ENCODE measurements at regions not wholly inside any gene's neighbourhood (a gene's known extent, or its start where the extent isn't known, plus 50 kb on each side); places are given as distances from the start of the nearest gene placed in this dataset.

DNA sequence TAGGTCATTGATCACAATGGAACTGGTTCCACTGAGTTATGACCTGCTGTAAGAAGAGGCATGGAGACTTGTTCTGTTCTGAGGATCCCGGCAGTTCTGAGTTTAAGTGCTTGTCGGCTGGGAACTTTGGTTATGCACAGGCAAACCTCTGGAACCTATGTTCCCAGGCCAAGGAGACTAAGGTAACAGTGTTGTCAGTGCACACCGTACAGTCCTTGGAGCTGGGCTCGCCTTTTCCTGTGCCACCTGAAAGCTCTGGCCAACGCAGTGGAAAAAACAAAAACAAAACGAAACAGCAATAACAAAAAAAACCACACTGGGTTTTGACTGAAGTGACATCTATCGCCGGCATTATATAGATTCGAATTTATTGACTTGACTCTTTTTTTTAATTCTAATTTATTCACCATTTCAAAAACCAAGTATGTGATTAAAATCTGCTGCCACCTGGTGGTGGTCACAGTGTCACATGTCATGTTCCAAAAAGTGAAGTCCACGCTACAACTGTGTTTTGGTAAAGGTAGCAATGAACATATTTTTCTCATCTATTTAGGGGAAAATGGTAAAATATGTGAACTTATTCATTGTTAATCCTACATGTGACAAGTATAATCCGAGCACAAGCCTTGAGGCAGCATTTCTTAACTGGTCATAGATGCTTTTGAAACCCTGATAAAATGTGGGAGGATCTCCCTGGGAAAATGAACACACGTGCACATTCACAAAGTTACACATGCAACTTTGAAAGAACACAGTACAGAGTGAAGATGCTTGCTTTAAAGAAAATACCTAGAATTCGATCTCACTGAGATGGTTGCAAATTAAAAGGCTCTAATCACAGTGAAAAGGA lies 113.8 kb upstream of the PPP2R2D start:
- intact Hi-C loops (cut with micrococcal nuclease), result no loop called here

DNA sequence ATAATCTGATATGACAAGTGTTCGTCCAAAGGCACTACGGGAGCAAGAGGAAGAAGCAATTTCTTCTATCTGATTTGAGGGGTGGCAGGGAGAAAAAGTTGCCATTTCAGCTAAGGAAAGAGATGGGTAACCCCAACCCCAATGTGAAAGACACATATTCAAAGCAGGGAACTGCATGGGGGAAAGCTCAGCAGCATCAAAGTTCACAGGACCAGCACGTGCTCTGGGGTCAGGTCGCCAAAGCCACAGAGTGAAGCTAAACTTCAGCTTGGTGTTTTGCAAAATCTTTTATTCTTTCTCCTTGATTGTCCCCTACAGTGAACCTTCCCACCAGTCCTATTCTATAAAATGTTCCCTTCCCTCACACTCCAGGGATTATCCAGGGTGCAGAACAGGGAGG lies 112.8 kb upstream of the PPP2R2D start:
- intact Hi-C loops (cut with micrococcal nuclease), result no loop called here

DNA sequence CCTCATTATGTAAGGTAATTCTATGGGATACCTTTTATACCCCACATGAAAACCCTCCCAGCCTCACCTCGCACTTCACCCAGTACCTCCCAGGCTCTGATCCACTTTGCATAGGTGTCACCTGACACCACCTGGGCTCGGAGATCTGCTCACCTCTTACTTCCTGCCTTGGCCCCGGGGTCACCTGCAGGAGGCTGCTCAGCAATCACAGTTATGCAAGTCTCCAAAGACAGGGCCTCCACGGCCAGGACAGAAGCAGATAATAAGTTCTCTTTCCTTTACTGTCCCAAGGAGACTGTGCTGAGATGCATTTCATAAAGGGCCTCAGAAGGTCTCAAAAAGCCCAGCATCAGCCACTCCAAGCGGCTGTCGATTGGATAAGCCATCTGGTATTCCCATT lies 112.4 kb upstream of the PPP2R2D start:
- intact Hi-C loops (cut with micrococcal nuclease), result no loop called here

DNA sequence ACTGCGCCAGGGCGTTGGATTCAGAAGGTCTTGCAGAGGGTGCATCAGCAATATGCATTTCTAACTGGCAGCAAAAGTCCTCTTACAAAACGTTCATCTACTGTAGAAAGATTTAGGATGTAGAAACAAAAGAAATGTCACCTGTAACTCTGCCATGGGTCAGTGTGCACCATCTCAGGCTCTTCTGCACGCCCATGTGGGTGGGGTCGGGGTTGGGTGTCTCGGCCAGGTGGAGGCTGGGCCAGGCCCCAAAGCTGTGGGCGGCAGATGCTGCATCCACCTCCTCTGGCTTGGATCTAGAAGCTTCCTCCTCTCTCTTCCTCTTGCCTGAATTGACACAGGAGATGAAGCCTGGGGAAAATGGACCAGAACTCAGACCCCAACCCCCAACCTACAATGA lies 111.3 kb upstream of the PPP2R2D start:
- intact Hi-C loops (cut with micrococcal nuclease), result no loop called here

DNA sequence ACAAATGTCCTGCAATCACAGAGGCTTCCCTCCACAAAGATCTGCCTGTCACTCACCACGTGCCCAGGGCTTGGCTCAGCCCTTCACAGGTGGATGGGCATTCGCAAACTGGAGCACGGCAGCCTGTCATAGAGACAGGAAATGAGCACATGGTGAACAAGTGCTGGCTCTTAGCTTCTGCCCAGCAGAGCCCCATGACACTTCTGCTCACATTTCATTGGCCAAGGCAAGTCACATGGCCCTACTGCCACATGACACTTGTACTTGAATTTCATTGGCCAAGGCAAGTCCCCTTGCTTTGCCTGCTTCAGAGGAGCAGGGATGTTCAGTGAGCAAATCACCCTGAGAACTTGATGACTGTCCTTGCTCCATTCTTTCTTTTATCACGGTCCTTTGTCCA lies 110.8 kb upstream of the PPP2R2D start:
- intact Hi-C loops (cut with micrococcal nuclease), result no loop called here

DNA sequence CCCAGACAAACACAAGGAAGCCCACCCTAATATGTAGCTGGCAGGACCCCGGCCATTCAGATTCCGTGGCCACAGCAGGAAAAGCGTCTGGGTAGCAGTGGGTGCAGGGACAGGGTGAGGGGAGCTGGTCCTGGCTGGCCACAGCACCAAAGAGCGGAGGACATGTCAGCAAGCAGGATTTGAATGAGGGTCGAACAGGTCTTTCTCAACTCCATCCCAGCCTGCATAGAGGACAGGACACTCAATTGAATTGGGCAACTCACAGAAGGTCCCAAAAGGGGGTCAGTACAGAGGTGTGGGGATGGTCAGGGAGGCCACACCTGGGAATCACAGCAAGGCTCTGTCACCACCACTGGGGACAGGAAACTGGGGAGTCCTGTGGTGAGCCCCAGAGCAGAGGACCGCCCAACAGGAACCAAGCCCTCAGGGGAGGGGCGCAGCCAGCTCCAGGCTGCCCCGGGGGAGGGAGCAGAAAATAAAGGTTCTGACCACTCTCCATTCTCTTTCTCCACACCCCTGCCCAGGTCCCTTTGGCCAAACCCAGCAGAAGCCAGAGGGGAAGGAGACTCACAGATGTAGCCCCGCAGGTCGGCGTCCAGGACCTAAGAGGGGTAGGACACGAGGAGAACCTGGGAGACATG lies 108.7 kb upstream of the PPP2R2D start:
- intact Hi-C loops (cut with micrococcal nuclease), result no loop called here

DNA sequence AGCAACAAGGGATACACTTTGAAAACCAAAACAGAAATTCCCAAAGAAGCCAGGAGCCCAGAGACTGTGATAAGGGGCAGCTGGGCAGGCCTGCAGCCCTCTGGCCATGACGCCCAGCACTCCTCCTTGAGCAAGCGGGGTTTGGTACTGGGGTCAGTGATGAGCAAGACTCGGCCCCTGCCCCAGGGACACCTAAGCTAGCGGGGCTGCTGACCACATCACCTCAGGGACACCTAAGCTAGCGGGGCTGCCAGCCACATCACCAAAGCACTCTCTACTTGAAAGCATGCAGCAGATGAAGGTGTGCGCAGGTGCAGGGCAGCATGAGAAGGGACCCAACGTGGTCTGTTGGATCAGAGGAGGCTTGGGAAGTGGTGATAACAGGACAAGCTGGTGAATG lies 108.0 kb upstream of the PPP2R2D start:
- intact Hi-C loops (cut with micrococcal nuclease), result no loop called here

DNA sequence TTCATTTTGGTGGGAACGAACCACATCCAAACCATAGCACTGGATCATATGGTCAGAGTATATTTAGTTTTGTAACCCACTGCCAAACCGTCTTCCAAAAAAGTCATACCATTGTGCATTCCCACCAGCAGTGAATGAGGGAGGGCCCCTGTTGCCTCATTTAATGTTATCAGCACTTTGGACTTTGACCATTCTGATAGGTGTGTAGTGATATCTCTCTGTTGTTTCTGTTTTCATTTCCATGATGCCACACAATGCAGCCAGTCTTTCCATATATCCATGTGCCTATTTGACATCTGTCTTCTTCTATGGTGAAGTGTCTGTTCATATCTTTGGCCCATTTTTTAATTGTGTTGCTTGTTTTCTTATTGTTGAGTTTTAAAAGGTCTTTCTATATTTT lies 105.0 kb upstream of the PPP2R2D start:
- intact Hi-C loops (cut with micrococcal nuclease), result no loop called here

DNA sequence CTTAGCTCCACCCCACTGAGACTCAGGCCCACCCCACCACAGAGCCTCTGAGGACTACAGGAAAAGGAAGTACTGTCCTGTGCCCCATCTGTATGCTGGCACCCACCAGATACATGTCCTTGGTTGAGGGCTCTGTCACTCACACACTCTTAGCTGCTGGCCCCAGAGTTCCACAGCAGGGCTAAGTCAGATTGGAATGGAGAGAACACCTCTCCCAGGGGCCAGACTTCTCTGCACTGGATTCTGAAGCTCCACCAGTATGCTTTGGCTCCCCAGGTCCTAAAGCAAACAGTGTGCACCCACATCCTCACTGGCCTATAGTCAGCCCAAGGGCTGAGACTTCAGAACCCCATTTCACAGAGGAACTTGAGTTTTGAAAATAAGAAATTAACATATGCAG lies 103.2 kb upstream of the PPP2R2D start:
- intact Hi-C loops (cut with micrococcal nuclease), result no loop called here

DNA sequence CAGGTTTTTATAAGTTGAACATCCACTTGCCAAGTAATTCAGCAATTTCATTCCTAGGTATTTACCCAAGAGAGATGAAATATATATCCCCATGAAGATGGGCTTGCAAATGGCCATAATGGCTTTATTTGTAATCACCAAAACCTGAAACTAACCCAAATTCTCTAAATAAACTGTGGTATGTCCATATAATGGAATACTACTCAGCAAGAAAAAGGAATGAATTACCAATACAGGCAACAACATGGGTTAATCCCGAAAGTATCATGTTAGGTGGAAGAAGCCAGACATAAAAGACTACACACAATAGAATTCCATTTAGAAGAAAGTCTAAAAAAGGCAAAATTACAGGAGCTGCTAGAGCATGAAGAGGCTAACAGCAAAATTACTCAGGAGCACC lies 101.4 kb upstream of the PPP2R2D start:
- intact Hi-C loops (cut with micrococcal nuclease), result no loop called here

DNA sequence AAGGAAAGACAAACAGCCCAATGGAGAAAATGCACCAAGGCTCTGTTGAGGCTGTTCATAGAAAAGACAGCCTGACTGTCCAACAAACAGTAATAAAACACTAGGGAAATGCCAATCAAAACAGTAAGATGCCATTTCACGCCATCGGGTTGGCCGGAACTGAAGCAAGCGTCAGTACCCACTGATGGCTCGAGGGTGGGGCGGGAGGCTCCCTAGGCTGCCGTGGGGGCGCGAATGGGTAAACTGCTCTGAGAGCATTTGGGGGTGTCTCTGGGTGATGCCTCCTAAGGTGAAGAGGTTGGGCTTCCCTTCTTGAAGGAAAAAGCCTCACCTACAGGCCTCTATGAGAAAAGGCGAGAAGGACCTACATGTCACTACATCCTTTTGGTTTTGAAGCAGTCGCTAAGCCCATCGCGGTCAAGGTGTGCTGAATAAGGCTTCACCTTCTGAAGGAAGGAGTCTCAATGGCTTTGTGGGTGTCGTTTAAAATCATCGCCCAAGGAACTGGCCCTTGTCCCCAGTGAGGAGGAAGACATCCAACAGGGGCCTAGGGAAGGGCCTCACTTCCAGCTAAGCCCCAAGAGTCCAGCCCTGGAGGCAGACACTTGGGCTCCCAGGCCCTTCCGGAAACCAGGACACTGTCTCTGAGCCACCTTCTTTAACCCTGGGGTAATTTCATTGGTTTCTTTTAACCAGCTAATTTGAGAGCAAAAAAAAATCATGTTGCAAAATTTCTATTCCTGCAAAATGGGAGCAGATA lies 98.5 kb upstream of the PPP2R2D start:
- intact Hi-C loops (cut with micrococcal nuclease), result no loop called here

DNA sequence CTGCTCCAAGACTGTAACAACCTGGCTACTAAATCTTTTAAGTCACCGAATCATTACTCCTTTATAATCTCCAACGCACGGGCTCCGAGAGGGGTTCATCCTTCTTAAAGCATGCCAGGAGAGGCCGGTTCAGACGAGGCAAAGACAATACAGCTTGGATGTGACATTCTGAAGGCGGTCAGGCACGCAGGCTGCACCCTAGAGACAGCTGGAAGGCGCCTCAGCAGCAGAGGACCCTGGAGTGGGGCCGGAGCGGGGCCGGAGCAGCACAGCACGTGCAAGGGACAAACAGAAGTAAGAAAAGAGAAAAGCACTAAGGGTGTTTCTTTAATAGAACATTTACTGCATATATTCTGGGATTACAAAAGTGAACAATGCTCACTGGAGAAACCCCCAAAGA lies 97.8 kb upstream of the PPP2R2D start:
- intact Hi-C loops (cut with micrococcal nuclease), result no loop called here

DNA sequence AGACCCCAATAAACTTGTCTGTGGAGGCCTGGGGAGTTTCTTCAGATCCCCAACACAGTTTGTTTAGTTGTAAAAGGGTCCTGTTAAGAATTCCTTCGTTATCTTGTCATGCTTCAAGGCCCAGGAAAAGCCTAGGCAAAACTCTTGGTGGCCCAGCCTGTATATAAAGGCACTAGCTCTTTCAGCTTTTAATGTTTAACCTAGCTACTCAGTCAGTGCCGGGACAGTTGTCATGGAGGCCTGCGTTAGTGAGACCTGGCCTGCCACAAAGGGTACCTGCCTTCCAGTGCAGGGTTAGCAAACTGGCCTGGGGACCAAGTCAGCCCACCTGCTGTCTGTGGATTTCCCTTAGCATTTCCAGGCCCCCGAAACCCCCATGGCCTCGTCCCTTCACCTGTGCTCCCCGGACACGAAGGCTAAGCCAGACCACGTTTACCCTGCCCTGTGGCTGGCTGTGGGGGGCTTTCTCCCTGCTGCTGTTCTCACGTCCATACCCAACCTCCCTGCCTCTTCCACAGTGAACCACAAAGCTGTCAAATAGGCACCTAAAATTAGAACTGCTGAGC lies 96.9 kb upstream of the PPP2R2D start:
- intact Hi-C loops (cut with micrococcal nuclease), result no loop called here

DNA sequence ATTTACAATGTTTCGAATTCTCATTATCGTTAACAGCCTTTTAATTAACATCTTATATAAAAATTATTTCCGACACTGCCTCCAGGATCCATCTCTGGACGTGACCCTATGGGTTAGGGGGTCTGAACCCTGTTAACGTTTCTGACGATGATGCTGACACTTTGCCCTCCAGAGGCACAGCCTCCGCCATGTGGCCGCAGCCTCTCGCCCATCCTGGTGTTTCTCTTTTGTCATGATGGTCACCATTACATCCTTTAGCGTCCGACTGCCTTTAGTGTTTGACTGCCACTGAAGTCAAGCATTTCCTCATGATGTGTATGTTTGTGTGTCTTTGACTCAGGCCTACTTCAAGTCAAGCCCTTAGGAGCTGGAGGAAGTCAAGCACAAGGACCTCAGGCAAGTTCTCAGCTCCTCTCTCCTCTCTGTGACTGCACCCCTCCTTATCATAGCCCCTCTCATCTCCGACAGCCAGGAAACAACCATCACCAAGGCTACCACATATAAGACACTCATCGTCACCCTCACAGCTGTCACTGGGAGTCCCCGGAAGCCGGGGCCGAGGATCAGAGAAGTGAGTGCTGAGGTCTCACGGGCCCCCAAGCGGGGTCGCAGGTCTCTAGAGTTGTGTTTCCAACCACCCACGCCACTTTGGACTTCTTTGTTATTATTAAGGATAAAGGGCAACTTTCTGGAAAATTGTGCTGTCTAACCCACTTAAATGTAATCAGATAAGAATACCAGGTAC lies 96.1 kb upstream of the PPP2R2D start:
- intact Hi-C loops (cut with micrococcal nuclease), result no loop called here

DNA sequence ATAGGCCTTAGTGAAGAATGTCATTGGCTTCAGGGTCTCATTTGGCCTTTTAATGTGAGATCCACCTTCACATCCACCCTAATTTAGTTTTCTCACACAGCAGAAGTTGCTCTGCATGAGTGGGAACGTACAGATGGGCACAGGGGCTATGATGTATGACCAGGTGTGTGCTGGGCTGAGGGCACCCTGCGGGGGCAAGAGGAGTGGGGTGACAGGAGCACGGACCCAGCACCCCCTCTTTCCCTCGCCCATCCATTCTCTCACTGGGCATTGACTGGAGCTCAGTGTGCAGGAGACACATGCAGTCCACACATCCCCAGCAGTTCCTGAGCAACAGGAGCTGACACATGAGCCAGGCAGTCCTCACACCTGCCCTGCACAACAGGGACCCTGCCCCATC lies 95.1 kb upstream of the PPP2R2D start:
- intact Hi-C loops (cut with micrococcal nuclease), result no loop called here

DNA sequence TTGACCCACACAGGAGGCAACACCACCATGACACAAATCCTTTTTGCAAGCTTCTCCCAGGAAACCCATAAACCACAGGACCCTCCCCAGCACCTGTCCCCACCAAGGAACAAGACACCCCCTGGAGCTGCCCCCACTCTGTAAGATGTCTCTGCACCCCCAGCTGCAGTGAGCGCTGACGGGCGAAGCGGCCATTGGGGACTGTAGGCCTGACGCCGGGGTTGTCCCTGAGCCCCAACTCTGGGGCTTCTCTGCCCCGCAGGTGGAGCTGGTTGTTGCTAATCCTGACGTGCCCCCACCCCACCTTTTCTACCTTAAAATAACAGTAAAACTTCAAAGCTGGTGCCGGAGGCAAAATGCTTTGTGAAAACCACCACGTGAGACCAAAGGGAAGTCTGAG lies 94.7 kb upstream of the PPP2R2D start:
- intact Hi-C loops (cut with micrococcal nuclease), result no loop called here

DNA sequence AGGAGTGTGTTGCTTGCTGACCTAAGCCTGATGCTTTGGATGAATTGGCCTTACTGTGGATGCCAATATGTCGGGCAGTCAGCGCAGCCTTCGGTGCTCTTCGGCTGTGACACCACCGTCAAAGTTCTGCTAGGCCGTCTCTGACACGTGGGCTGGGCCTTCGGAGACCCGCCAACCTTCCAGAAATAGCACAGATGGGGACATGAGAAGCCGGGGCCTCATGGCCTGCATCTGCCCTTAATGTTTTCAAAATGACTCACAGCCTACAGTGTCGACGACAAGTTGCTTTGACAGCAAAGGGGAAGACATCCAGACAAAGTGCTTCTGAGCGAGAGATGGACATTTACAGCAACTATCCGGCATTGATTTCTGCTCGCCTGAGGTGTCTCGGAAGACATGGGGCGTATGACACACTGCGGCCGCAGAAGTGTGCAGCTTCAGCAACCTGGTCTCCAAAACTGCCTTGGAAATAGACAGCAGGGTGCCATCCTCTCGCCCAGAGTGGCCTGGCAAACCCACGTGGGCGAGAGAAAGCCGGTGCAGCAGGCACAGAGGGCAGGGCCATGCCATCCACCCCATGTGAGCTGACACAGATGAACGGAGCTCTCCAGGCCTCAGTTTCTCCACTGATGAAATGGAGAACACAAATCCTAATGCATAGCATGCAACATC lies 94.0 kb upstream of the PPP2R2D start:
- intact Hi-C loops (cut with micrococcal nuclease), result no loop called here

DNA sequence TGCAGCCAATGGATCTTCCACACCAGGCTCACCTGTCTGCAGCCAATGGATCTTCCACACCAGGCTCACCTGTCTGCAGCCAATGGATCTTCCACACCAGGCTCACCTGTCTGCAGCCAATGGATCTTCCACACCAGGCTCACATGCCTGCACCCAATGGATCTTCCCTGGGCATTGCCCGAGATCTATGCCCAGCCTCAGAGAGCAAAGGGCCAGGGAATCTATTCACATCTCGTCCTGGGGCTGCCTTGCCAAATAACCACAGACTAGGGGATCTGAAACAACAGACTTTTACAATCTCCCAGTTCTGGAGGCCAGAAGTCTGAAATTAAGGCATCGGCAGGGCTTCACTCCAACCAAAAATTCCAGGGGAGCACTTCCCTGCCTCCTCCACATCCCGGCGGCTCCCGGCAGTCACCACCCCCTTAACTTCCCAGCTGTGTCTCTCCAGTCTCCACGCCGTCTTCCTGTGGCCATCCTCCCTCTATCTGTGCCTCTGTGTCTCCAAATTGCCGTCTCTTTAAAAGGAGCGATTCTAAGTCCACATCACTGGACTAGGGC lies 92.4 kb upstream of the PPP2R2D start:
- intact Hi-C loops (cut with micrococcal nuclease), result no loop called here

DNA sequence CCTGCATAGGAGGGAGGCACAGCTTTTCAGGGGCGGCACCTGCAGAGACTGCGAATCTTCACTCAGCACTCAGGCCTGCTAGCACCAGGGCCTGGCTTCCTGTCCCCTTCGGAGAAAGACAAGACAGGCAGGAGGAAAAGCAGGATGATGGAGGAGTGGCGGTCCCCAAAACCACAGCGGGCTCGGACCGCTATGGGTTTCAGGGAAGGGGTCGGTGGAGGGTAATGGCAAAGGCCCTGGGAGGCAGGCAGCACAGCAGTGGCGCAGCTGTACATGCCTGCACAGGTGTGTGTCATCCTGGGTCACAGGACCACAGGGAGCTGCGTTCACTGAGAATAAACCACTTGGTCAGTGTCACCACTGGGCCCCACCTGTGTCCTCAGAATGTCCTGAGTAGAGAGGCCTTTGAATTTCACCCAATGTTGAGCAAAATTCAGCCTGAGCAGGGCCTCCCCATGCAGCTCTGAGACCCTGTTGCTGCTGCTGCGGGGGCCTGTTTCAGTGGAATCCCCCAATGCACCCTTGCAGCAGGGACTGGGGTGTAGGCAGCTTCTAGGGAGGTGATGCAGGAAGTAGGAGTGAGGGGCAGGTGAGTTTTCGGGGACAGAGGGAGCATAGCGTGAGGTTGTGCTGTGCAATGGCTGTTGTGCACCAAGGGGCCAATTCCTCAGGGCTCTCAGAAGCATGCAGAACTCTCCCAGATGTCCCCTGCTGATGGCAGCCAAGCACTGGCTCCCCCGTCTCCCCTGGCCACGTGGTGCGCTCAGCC lies 90.6 kb upstream of the PPP2R2D start:
- intact Hi-C loops (cut with micrococcal nuclease), result no loop called here
